K562 (cell line): ENCODE measurements at regions not wholly inside any gene's neighbourhood (a gene's known extent, or its start where the extent isn't known, plus 50 kb on each side); places are given as distances from the start of the nearest gene placed in this dataset.

ENCODE experiments used
- ATF1 ChIP-seq, 2 experiments: fragments of 450-650 bp in 1 of 2; IDR thresholded peaks; 2 replicates each; pipeline ENCODE4 v1.6.1; 2016; ENCODE audit warnings: missing compliant biosample characterization in 1 of 2, missing genetic modification characterization in 1 of 2
- CBX5 ChIP-seq: IDR thresholded peaks from 2 replicates; pipeline ENCODE4 v1.6.1; 2014; ENCODE audit warnings: low read depth, borderline replicate concordance
- EZH2 ChIP-seq: IDR thresholded peaks from 2 replicates; pipeline ENCODE4 v1.6.1; 2012; ENCODE audit warnings: low read depth, mild to moderate bottlenecking, inconsistent platforms, low read length, borderline replicate concordance
- POLR2AphosphoS5 ChIP-seq: IDR thresholded peaks from 2 replicates; pipeline ENCODE4 v1.6.1; 2011; ENCODE audit warnings: mild to moderate bottlenecking, low read depth, low read length, moderate library complexity; ENCODE audit not compliant: control insufficient read depth, insufficient read depth
- TFAM ChIP-seq: fragments of 250-450 bp; sonication (Bioruptor Pico); conservative IDR thresholded peaks from 2 replicates; pipeline ENCODE4 v1.5.0; 2021; ENCODE audit warnings: mild to moderate bottlenecking, moderate library complexity
- XRCC3 ChIP-seq: fragments of 450-650 bp; IDR thresholded peaks from 2 replicates; pipeline ENCODE4 v1.6.1; 2017; ENCODE audit warnings: mild to moderate bottlenecking, moderate library complexity
- XRCC5 ChIP-seq: fragments of 200-400 bp; formaldehyde crosslinking; IDR thresholded peaks from 2 replicates; pipeline ENCODE4 v1.6.1; 2017; ENCODE audit warnings: low read depth, mild to moderate bottlenecking, low read length
- ZNF384 ChIP-seq: IDR thresholded peaks from 2 replicates; pipeline ENCODE4 v1.6.1; 2012; ENCODE audit warnings: low read depth, low read length, improper control_type of control experiment
- TF ChIP-seq, protein P1 (sequence below): sonication (generic); formaldehyde crosslinking; IDR thresholded peaks from 2 replicates; pipeline ENCODE4 v1.9.0; 2022; ENCODE audit warnings: mild to moderate bottlenecking, missing genetic modification reagents
- TF ChIP-seq, protein P2 (sequence below), 3 experiments: IDR thresholded peaks in 2 of 3; conservative IDR thresholded peaks in 1 of 3; 2 replicates each; pipeline ENCODE4 v1.5.1; 2011 to 2012; ENCODE audit warnings: low read length in 3 of 3, mild to moderate bottlenecking in 3 of 3, control low read depth in 2 of 3, improper control_type of control experiment in 1 of 3, inconsistent platforms in 1 of 3, low read depth in 1 of 3, mixed read lengths in 1 of 3, moderate library complexity in 1 of 3; ENCODE audit not compliant: insufficient read depth in 2 of 3
- TF ChIP-seq, protein P3 (sequence below), 2 experiments: fragments of 450-650 bp in 1 of 2; sonication (generic) in 1 of 2; formaldehyde crosslinking in 1 of 2; IDR thresholded peaks in 1 of 2; conservative IDR thresholded peaks in 1 of 2; 2 replicates each; pipeline versions ENCODE4 v1.6.1 to v1.8.1; 2016 to 2023; ENCODE audit warnings: mild to moderate bottlenecking in 2 of 2, moderate library complexity in 2 of 2, inconsistent platforms in 1 of 2, missing genetic modification reagents in 1 of 2

DNA sequence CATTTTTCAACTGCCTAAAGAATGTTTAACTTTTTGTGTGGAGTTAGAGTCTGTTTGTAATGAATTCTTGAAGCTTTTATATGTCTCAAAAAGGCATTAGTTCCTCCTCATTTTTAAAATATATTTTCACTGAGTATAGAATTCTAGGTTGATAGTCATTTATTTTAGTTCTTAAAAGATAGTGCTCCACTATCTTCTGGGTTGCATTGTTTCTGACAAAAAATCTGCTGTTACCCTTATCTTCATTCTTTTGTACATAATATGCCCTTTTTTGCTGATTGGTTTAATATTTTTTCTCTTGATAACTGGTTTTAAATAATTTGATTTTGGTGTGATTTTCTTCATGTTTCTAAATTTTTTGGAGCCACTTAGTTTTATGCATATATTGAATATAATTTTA lies 754.7 kb upstream of the GYPC start:
- TF ChIP-seq ZNF384 = no peak
- TF ChIP-seq EZH2 = no peak
- no peak for TF ChIP-seq TFAM (CRISPR knock-in tag)
- no peak for TF ChIP-seq ATF1 (CRISPR knock-in tag; IDR thresholded peaks at IDR 0.05)
- TF ChIP-seq ATF1 (tag; IDR thresholded peaks at IDR 0.05) = no peak
- no peak for TF ChIP-seq CBX5
- TF ChIP-seq, protein P1, sequence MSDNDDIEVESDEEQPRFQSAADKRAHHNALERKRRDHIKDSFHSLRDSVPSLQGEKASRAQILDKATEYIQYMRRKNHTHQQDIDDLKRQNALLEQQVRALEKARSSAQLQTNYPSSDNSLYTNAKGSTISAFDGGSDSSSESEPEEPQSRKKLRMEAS (CRISPR knock-in tag) = no peak
- TF ChIP-seq, protein P2, sequence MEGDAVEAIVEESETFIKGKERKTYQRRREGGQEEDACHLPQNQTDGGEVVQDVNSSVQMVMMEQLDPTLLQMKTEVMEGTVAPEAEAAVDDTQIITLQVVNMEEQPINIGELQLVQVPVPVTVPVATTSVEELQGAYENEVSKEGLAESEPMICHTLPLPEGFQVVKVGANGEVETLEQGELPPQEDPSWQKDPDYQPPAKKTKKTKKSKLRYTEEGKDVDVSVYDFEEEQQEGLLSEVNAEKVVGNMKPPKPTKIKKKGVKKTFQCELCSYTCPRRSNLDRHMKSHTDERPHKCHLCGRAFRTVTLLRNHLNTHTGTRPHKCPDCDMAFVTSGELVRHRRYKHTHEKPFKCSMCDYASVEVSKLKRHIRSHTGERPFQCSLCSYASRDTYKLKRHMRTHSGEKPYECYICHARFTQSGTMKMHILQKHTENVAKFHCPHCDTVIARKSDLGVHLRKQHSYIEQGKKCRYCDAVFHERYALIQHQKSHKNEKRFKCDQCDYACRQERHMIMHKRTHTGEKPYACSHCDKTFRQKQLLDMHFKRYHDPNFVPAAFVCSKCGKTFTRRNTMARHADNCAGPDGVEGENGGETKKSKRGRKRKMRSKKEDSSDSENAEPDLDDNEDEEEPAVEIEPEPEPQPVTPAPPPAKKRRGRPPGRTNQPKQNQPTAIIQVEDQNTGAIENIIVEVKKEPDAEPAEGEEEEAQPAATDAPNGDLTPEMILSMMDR (IDR thresholded peaks at IDR 0.05 in 2 of 3, conservative IDR thresholded peaks at IDR 0.05 in 1 of 3; ENCODE audit: insufficient read depth in 2 of 3, low read depth in 1 of 3, low read length in 3 of 3) = no peak
- TF ChIP-seq, protein P3, sequence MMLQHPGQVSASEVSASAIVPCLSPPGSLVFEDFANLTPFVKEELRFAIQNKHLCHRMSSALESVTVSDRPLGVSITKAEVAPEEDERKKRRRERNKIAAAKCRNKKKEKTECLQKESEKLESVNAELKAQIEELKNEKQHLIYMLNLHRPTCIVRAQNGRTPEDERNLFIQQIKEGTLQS (IDR thresholded peaks at IDR 0.05) = no peak
- TF ChIP-seq, protein P3 (CRISPR knock-in tag; conservative IDR thresholded peaks at IDR 0.05) = no peak
- no peak for TF ChIP-seq XRCC5
- TF ChIP-seq POLR2AphosphoS5 = no peak
- no peak for TF ChIP-seq XRCC3
